HG02610 (cell line): ENCODE measurements at regions not wholly inside any gene's neighbourhood (a gene's known extent, or its start where the extent isn't known, plus 50 kb on each side); places are given as distances from the start of the nearest gene placed in this dataset.

Experiments used
- ATAC-seq: cut with Tn5 transposase; IDR thresholded peaks from one replicate; pipeline ENCODE4 v1.9.1; 2021; ENCODE audit warnings: mild to moderate bottlenecking, moderate library complexity; ENCODE audit not compliant: unreplicated experiment

DNA sequence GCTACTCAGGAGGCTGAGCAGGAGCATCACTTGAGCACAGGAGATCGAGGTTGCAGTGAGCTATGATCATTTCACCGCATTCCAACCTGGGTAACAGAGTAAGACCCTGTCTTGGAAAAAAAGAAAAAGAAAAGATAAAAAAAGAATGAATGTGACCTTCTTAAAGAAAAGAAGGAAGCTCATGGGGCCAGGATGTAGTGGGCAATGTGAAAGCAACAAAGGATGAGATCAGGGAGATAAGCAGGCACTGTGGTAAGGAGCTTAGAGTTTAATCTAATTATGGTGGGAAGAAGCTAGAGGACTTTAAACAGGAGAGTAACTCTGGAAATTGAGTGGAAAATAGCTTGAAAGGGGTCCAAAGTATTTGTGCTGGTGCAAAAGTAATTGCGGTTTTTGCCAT, 231.6 kb upstream of the UBE2E2 start:
- ATAC-seq: no peak

DNA sequence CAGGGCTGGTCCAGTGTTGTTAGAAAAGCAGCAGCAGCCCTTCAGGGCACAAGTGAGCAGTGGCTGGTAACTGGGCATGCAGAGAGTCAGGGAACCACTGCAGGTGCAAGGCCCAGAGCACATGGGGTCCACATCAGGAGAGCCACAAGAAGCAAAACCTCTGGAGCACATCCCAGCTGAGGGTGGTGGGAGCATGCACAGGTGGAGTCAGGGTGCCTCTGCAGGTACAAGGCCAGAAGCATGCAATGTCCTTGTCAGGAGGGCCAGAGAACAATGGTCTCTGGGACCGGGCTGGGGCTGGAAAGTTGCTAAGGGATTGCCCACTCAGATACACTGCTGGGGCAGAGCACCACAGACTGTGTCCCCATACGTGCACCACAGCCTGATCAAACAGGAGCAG, 226.1 kb upstream of the UBE2E2 start:
- no peak for ATAC-seq

DNA sequence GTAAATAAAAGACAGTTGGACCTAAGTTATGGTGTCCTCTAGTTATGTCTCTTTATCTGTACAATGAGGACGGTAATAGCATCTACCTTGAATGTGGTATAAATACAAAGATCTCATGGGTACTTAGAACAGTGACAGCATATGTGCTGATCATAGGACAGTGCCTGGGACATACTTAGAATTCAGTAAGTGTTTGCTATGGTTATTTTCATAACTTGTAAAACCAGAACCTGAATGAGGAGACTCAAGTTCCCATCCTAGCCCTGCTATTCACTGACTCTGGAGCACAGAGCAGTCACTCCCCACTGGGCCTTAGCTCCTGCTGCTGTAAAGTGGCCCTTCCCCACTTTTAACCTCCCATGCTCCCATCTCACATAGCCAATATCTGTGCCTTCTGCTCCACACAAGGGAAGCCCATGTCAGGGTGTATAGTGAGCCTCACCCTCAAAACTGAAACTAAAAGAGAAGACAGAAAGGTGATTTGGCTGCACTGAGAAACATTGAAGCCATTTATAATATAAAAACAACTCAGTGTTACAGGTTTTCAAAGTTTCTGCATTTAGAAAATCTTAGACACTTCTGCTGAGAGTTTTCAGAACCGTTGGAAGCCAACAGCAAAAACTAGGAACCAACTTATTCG, 225.4 kb upstream of the UBE2E2 start:
- no peak for ATAC-seq

DNA sequence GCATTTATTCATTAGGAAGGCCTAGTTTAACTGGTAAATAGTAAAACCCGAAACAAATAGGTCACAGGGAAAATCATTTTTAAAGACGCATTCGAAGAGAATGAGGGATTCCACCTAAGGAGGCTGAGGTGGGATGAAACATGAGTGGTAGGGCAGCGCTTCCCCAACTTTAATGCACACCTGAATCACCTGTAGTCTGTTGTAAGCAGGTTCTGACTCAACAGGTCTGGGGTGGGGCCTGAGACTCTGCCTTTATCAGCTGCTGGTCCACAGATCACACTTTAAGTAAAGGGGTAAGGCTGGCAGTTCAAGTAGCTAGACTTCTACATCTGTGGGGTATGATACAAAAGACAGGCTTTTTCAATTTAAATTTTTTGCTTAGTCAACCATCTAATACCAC, 223.5 kb upstream of the UBE2E2 start:
- no peak for ATAC-seq

DNA sequence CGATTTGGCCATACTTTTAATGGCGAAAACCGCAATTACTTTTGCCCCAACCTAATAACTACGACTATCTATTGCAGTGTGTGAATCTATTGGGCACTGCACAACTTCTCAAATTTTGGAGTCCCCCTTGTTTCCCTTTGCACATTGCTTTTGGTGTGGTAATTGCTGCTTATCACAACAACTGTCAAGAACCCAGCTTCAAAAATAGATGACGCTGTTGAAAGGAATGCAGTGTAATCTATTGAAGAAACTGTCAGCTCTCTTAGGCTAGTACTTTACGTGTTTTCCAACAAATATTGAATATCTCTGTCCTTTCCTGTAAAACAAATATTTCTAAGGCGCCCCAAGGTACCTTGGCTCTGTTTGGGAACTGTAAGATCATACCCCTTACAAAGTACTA, 222.8 kb upstream of the UBE2E2 start:
- ATAC-seq: no peak

DNA sequence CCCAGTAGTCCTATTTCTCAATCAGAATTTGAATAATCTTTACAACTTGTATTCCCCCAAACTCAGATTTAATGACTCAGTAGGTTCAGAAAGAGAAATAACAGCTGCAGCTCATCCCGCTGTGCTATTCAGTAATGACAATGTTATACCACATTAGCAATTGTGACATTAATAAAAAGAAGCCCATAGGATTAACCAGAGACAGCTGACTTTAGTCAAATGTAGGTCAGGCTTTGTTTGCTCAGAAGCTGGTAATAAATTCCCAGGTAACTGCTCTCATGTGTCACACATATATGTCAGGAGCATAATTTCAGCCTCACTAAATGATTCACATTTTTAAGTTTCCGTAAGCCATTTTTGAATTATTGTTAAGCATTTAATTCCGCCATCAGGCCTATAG, 222.0 kb upstream of the UBE2E2 start:
- no peak for ATAC-seq

DNA sequence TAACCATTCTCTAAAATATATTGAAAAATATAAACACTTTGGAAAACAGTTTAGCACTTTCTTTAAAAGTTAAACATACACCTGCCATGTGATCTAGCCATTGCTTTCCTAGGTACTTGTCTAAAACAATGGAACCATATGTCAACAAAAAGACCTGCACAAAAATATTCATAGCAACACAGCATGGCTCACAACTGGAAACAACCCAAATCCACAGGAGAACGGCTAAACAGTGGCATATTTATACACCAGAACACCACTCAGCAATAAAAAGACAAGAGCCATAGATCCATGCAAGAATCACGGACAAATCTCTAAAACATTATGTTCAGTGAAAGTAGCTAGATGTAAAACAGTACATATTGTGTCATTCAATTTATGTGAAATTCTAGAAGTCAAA, 221.3 kb upstream of the UBE2E2 start:
- ATAC-seq: no peak

DNA sequence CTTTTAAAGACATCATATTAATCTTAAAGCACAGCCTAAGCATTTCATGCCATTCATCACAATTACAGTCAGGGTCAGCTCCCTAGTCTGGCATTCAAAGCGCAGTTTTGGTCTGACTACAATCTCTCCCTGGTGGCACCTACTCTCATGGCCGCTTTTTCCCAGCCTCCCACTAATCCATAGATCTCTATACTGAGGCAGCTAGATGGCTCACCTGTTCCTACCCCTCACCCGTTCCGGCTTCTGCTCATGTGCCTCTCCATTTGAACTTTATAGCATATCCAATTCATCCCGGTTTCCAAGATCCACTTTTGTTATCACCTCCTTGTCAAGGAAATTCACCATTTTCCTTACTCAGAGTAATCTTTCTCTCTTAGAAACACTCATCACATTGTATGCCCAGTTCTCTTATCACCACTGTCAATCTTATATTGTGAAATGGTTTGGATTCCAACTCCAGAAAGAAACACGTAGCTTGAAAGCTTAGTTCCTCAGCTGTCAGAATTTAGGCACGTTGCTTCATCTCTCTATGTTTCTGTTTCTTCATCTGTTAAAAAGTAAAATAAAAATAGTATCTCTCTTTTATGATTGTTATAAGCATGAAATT, 220.0 kb upstream of the UBE2E2 start:
- no peak for ATAC-seq

DNA sequence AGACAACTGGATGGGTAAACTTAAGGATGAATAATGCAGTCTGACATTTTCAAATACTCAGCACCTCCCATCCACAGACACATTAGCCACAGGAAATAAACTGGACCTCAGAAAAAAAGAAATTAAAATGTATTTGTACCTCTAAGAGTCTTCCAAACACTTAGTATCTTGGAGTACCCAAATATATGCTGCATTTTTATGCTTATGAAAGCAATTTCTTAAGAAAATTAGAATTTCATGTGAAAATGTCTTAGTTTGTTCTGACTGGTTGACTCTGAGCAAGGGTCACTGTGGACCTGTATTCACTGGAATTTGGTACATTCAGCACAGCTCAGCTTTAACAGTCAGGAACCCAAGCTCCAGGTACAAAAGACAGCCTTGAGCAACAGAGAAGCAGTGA, 216.2 kb upstream of the UBE2E2 start:
- ATAC-seq: no peak

DNA sequence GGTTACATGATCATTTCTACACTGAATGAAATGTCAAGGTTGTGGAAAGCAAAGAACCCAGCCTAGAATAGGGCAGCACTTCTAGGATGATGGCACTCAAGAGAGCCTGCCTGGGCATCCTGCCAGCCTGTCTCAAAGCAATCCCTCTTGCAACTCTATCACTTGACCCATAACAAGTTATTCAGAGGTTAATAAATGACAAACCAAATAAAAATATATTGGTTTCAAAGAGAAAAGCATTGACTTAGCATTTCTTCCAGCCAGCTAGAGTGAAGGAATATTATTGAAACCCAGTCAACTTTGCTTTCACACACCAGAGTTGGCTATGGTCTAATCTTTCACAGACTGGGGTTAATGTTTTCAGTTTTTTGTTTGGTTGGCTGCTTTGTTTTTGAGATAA, 214.6 kb upstream of the UBE2E2 start:
- no peak for ATAC-seq

DNA sequence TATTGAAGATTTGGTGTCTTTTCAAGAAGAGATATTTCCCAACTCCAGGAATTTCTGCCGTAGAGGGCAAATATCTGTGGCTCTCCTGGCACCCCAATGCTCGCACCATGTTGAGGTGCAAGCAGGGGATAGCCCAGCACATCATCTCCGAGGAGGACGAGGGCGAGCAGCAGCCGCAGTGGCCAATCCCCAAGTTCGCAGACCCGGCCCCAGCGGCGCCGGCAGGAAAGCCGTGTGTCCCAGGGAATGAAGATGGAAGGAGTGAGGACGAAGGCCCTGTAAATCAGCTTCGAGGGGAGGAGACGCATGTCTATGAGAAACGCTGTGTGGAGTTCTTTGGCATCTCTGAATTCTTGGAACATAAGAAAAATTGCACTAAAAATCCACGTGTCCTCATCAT, 213.4 kb upstream of the UBE2E2 start:
- ATAC-seq: no peak

DNA sequence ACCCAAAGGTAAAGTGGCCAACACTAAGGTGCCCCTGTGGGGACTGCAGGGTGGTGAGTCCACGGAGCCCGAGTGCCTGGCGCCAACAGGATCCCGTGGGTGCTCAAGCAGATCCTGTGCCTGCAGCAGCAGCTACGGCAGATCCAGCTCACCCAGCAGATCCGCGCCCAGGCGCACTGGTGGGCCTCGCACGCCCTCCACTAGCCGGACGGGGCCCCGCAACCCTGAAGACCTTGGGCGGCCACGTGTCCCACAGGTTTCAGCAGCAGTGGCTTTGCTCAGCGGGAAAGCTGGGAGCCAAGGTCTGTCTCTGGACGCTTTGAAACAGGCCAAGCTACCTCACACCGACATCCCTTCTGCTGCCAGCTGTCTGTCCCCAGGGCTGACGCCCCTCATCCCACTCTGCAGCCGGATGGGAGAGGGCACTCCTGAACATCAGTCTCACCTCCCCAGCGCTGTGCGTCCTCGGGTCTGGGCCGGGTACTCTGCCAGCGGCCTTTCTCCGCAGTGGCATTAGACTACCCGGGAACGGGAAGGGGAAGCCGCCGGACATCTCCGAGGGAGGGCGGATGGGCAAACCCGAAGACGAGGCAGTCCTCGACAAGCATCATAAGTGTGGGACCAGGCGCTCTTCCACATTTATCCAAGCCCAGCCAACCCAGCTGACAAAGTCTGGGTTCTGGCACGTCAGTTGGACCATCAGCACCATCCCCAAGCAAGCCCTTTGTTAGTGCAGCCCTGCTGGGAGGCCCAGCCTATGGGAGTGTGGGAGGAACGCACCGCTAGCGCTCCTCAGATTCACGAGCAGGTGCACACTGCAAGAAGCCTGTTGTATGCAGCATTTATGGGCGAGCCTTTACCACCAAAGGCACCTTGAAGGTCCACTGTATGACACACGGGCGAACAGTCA, 212.6 kb upstream of the UBE2E2 start:
- ATAC-seq: no peak

DNA sequence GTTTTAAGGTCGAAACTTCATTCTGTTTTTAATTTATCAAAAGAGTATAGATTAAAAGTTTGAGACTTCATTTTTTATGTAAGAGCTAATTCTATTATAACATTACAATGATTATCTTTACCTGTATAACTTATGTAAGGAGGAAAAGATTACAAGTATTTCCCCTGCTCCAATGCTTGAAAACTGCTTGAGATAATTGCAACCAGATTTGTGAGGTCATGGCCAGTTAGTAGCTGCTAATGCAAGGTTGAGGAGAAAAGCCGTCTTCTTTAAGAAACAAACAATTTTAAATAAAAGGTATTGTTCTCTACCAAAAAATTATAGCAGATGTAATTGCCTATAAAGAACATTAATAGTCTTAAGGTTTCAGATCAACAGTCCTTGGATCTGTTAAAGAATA, 208.3 kb upstream of the UBE2E2 start:
- ATAC-seq: no peak

DNA sequence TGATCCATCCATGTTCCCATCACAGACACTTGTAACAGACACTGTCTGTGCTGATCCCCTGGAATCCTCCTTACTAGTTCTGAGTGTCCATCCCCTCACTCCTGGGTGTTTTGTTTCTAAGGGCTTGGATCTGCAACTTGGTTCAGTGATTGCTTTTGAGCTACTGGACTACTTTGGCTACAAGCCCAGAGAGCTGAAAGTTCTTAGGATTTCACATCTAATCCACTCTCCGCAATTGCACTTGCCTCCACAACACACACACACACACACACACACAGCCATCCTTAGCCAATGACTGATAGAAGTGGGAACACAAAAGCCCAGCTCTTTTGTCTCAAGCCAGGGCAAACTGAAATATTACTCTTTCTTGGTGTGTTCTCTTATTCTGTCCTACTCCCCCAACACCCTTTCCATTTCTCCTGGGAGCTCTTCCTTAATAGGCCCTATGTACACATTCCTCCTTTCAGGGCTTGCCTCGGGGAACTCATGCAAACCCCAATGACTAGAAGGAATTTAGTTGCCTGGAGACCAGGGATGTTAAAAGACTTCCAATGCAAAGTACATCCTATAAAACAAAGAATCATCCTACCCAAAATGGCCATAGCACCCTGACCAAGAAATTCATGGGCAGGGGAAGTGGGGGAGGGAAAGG, 206.1 kb upstream of the UBE2E2 start:
- ATAC-seq: no peak

DNA sequence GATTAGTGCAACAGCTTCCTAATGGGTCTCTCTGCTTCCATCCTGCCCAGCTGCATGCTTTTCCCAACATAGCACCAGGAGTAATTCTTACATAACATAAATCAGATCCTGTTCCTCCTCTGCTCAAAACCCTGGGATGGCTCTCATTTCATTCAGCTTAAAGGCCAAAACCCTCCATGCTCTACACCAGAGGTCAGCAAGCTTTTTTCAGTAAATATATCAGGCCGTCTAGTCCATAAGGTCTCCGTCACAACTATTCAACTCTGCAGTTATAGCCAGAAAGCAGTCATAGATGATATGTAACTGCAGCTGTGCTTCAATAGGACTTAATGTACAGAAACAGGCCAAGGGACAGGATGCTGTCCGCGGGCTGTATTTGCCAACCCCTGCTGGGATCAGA, 202.8 kb upstream of the UBE2E2 start:
- no peak for ATAC-seq

DNA sequence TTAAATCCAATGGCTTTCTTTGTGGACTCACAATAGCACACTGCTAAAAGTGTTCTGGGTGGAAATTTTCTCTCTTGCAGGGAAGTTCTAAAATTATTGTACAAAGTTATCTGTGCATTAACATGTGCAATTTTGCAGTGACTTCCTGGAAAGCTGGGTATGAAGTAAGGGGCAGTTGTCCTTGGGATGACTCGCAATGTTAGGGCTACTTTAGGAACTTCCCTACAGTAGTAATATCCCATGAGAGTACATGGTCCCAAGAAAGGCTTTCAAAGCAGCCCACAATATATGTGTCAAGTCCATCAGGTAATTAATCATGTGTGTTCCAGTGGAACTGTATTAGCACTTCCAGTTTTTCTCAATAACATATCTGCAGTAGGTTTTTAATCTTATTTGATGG, 201.0 kb upstream of the UBE2E2 start:
- no peak for ATAC-seq

DNA sequence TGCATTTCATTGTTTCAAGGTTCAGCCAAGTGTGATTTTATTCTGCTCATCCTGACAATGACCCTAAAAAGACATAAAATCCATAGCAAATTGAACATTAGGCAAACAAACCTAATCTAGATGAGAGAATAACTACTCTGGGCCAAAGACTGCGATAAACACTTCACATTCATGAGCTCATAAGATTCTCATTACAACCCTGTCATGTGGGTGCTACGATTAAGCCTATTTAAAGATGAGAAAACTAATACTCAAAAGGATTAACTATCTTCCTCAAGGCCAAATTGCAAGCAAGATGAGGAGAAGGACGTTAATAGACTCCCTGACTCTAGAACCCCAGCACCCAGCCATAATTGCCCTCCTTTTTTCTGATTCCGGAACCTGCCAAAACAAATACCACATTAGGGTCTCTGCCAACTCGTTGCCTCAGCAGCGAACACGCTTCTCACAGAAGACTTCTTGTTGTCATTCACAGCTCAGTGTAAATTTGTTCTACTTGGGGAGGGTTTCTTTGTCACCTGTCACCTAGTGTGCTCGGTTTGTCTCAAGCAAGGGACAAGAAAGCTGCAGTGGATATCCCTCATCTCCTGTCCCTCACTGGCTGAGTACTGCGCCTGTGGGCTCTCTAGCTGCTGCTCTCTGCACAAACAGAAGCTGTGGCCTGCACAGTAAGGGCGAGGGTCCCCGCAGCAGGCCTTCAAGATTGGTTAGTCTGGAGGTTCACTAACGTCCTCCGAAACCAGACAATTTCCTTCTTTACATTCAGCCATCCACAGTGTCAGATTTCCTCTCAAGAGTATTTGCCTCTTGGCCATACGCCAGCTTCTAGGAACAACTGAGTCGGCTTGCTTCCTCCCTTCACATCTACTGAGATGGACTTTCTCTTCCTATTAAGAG, 200.0 kb upstream of the UBE2E2 start:
- no peak for ATAC-seq

DNA sequence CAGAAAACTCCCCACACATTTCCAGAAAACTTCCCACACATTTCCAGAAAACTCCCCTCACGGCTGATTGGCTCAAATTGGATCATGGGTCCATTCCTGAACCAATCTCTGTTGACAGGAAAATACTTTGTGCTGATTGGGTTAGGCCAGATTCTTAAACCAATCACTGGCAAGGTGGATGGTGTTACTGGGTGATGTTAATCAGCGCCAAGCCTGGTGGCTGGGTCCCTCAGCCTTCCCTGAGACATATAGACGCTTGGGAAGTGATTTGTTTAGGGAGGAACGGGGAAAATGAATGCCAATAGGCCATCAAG, 199.4 kb upstream of the UBE2E2 start:
- no peak for ATAC-seq

DNA sequence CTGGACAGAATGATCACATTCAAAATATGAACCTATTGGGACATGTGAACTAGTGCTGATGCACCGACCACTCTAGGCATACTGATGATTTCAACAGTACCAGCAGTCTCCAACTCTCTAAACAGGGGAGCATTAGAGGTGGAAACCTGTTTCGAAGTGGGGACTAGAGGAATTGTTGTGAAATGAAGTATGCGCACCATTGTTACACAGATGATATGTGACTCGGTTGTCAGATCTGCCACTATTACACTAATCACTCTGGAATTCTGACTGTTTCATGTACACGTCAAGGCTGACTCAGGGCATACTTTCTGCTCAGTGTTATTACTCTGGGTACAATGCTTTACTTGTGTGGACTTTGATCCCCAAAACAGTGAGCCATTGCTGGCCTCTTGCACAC, 198.2 kb upstream of the UBE2E2 start:
- ATAC-seq: no peak

DNA sequence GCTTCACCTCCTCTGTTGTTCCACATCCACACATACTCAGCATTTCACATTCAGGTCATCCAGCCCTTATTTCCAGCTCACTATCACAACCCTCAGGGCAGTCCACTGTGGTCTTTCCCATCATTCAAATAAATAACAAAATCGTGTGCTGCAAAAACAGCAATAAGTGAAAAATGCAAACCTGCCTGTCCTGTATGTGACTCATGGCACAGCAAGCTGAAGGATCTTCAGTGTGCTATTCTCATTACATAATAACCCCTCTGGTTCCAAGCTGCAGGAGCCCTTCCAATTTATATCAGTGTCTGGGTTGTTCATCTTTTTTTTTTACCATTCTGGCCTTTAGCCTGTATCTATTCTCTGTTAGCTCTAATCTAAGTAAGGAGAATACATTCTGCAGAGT, 185.3 kb upstream of the UBE2E2 start:
- ATAC-seq: no peak
